Occipital lobe (tissue), 1 donor: ENCODE measurements at regions not wholly inside any gene's neighbourhood (a gene's known extent, or its start where the extent isn't known, plus 50 kb on each side); places are given as distances from the start of the nearest gene placed in this dataset.
"Not testable (repeated sequence)": the region's sequence is repeated elsewhere in the genome, so short reads cannot be mapped to it uniquely, and the experiment has no call there.

Experiments
- DNase-seq: peaks from one replicate; lab custom pipeline; 2025; lab: John Stamatoyannopoulos, UW

- no peak for DNase-seq
These were observed 92.0 kb upstream of the KIF26B start for GRCh38 chr1:245062741-245063305.

GRCh38 chr1:245061808-245062207 lies 93.0 kb upstream of the KIF26B start:
- DNase-seq = not testable (repeated sequence)

GRCh38 chr1:245060684-245061374 lies 94.0 kb upstream of the KIF26B start:
- DNase-seq = no peak

- DNase-seq = no peak
These were observed 94.9 kb upstream of the KIF26B start for GRCh38 chr1:245059806-245060424.

GRCh38 chr1:245058882-245059281 lies 95.9 kb upstream of the KIF26B start:
- no peak for DNase-seq

GRCh38 chr1:245058436-245058835 lies 96.3 kb upstream of the KIF26B start:
- no peak for DNase-seq

GRCh38 chr1:245056913-245057312 lies 97.9 kb upstream of the KIF26B start:
- no peak for DNase-seq

- not testable (repeated sequence) for DNase-seq
These were observed 98.5 kb upstream of the KIF26B start for GRCh38 chr1:245056296-245056695.

GRCh38 chr1:245055752-245056151 lies 99.0 kb upstream of the KIF26B start:
- no peak for DNase-seq

GRCh38 chr1:245054507-245055270 lies 100.1 kb upstream of the KIF26B start:
- no peak for DNase-seq

- DNase-seq = no peak
These were observed 100.7 kb upstream of the KIF26B start for GRCh38 chr1:245054105-245054504.

- DNase-seq = no peak
These were observed 102.5 kb upstream of the KIF26B start for GRCh38 chr1:245052258-245052657.

- DNase-seq = no peak
These were observed 103.2 kb upstream of the KIF26B start for GRCh38 chr1:245051349-245052221.

GRCh38 chr1:245046769-245047168 lies 108.0 kb upstream of the KIF26B start:
- no peak for DNase-seq

- DNase-seq = no peak
These were observed 108.5 kb upstream of the KIF26B start for GRCh38 chr1:245046315-245046714.

- DNase-seq = no peak
These were observed 109.5 kb upstream of the KIF26B start for GRCh38 chr1:245045087-245045881.

- no peak for DNase-seq
These were observed 111.2 kb upstream of the KIF26B start for GRCh38 chr1:245043611-245043940.

- no peak for DNase-seq
These were observed 113.6 kb upstream of the KIF26B start for GRCh38 chr1:245041058-245041698.

GRCh38 chr1:245039196-245039595 lies 115.6 kb upstream of the KIF26B start:
- no peak for DNase-seq

GRCh38 chr1:245036102-245036501 lies 118.7 kb upstream of the KIF26B start:
- no peak for DNase-seq
